ENCODE measurements at regions not wholly inside any gene's neighbourhood (a gene's known extent, or its start where the extent isn't known, plus 50 kb on each side); places are given as distances from the start of the nearest gene placed in this dataset.
"Not testable (repeated sequence)": the region's sequence is repeated elsewhere in the genome, so short reads cannot be mapped to it uniquely, and the experiment has no call there.

DNA sequence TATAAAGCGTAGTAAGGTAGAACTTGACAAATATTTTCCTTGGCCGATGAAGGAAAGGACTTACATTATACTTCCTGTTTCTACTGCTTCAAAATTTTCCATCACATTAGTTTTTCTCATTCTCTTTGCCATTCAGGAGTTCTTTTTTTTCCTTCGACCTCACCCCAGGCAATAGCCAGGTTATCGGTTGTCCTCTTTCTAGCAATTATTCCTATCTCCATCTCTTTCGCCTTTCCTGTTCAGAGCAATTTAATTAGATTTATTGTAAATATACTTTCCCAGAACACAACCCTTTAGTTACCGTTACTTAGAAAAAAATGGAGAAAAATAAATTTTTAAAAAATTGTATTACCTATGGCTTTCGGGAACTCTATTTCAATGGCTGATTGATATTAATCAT lies 205.2 kb downstream of the KCNJ2 start:
- DNase-seq (ENCODE audit: low read depth) = no peak

GRCh38 chr17:70375406-70375805 lies 206.1 kb downstream of the KCNJ2 start:
- no peak for DNase-seq (ENCODE audit: low read depth)

DNA sequence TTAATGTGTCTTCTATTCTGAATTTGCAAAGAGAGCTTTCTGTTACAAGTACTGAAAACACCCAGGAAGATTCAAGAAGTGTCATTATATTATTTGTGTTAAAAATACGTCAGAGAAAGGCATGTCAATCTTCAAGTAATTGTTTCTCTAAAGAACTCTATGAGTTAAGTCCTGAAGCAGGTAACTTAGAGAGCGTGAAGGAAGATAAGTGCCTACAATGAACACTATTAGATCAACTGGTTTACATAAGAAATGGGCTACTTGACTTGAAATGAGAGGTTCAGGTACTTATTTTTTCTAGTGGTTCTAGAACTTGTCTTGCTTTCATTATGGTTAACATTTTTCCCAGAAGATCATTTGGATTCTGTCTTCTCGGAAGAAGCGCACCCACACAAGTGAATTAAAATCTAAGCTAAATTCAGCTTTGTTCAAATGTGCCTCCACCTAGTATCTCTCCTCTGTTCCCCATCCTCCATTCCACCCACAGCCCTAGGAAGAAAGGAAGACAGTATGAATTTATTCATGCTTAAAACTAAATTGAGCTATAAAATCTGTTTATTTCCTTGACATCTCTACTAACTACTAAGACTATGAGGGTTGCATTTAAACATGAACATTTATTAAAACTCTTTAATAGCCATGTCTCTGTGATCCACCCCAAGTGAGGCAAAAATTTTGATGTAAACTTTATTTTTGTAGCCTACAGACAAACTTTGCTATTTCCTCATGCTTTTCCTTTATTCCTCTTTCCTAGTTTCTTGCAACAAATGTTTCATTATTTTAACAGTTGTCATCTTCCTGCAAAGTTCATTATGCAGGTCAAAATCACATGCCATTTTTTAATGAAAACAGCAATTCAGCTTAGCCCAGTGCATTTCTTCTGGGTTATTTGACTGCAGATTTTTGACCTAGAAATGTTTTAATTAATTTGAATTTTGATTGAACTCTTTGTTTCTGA lies 206.8 kb downstream of the KCNJ2 start:
- no peak for DNase-seq (ENCODE audit: low read depth)

- no peak for DNase-seq (ENCODE audit: low read depth)
Measured at GRCh38 chr17:70377654-70378053, 208.3 kb downstream of the KCNJ2 start.

DNA sequence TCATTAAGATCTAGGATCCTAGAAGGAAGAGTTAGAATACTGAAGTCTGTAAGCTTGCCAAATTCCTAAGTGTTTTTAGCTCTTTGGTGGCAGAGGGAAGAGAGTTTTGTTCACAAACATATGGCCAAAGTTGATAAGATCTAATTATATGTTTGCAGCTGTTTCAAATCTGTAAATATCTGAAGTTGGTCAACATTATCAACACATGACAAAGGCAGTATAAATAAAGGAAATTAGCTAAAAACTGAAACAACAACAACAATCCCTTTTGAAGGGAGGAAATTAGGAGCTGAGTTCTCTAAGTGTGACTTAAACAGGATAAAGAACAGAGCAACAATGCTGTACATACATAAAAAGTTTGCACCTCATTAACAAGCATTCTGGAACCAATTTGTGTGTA lies 208.7 kb downstream of the KCNJ2 start:
- DNase-seq (ENCODE audit: low read depth) = no peak

- no peak for DNase-seq (ENCODE audit: low read depth)
Measured at GRCh38 chr17:70379945-70380344, 210.6 kb downstream of the KCNJ2 start.

- DNase-seq (ENCODE audit: low read depth) = not testable (repeated sequence)
Measured at GRCh38 chr17:70381916-70382315, 212.6 kb downstream of the KCNJ2 start.

DNA sequence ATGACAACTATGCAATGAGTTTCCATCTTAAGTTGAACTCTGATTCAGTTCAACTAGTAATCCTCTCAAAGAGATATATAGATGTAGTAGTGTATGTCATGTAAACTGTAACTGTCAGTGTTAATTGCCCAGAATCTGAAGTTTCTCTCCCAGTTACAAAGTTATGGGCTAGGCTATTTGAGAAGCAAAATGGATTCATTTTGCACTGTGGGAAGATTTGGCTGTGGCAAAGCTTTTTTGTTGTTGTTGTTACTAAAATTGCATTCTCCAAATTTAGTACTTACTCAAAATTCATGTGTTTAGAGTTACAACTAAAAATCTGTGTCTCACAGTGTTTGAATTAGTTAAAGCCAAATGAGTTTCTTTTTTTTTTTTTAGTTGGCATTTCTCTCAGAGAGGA lies 219.0 kb downstream of the KCNJ2 start:
- no peak for DNase-seq (ENCODE audit: low read depth)

- DNase-seq (ENCODE audit: low read depth) = not testable (repeated sequence)
Measured at GRCh38 chr17:70389232-70389757, 220.0 kb downstream of the KCNJ2 start.

GRCh38 chr17:70390049-70390448 lies 220.7 kb downstream of the KCNJ2 start:
- no peak for DNase-seq (ENCODE audit: low read depth)

GRCh38 chr17:70394473-70395232 lies 225.3 kb downstream of the KCNJ2 start:
- DNase-seq (ENCODE audit: low read depth) = no peak

- DNase-seq (ENCODE audit: low read depth) = peak; percentile 87
Measured at GRCh38 chr17:70405492-70406220, 236.3 kb downstream of the KCNJ2 start.

DNA sequence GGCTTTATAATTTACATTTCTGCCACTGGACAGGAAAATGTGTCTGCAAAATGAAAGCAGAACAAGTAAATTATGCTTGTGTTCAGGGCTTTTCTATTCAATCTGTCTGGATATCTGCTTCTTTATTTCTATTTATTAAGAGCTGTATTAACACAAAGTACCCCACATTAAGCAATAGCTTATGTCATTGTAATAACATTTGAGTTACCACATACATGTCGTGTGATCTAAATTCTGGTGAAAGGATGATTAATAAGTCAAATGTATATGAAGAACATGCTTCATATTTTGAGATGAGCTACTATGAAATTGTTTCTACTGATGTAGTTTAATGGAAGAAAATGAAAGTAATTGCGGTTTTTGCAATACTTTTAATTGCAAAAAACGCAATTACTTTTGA lies 238.2 kb downstream of the KCNJ2 start:
- DNase-seq (ENCODE audit: low read depth) = no peak

- DNase-seq (ENCODE audit: low read depth) = no peak
Measured at GRCh38 chr17:70408768-70409167, 239.4 kb downstream of the KCNJ2 start.

DNA sequence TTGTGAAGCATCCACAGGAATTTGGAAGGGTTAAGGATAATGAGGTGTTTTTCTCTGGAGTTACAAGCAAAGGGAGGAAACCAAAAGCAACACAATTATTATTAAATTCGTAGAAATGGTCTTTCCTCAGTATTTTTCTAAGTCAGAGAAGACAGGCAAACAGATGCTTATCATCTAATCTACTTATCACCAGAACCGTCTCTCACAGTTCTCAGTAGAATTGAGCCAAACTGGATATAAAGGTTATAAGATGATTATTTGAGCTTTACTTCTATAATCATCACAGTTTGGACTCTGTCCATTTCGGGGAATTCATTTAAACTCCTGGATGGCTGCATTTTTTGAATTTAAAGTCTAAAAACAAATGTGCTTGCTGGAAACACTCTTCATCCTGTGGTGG lies 245.0 kb downstream of the KCNJ2 start:
- DNase-seq (ENCODE audit: low read depth) = no peak

- DNase-seq (ENCODE audit: low read depth) = no peak
Measured at GRCh38 chr17:70420861-70421445, 251.6 kb downstream of the KCNJ2 start.

DNA sequence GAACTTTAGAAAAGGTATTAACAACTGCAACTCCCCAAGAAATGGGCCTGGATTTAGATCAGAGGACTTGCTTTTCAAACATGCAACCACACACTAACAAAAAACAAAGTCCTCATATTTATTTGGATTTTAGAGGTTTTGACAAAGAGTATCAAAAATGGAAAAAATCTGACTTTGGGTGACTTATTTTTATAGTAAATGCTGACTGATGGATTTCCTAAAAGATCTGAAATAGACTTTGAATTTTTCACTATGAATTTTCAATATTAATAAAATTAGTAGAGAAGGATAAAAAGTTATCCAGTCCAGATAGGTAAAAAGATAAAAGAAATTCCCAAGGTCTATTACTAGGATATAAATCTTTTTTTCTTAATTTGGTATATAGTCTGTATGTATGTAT lies 253.5 kb downstream of the KCNJ2 start:
- DNase-seq (ENCODE audit: low read depth) = no peak

- DNase-seq (ENCODE audit: low read depth) = no peak
Measured at GRCh38 chr17:70423562-70423961, 254.2 kb downstream of the KCNJ2 start.

DNA sequence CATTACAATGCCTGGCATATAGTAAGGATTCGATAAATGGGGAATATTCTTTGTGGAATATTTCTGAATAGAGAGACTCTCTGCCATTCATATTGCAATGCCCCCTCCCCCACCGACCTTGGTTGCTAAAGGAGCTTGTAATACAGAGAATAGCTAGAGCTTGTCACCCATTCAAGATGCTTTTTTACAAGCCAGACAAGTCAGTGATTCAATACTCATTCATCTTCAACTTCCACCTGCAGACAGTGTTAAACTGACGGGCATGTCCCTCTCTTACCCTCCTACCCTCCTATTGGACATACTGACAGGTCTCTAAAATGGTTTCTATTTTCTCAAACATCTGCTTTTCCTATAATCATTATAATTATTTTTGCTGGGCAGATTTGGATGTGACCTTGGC lies 257.4 kb downstream of the KCNJ2 start:
- DNase-seq (ENCODE audit: low read depth) = no peak

GRCh38 chr17:70434536-70435490 lies 265.5 kb downstream of the KCNJ2 start:
- no peak for DNase-seq (ENCODE audit: low read depth)

- DNase-seq (ENCODE audit: low read depth) = no peak
Measured at GRCh38 chr17:70437656-70438055, 268.3 kb downstream of the KCNJ2 start.
